Effector CD8-positive, alpha-beta T cell (primary cell): ENCODE measurements at regions not wholly inside any gene's neighbourhood (a gene's known extent, or its start where the extent isn't known, plus 50 kb on each side); places are given as distances from the start of the nearest gene placed in this dataset.

ENCODE experiments used
- DNase-seq: peaks from one replicate; lab custom pipeline; 2025; lab: John Stamatoyannopoulos, UW

GRCh38 chrX:9147726-9148125, 113.8 kb upstream of the FAM9B start:
- DNase-seq = no peak

- no peak for DNase-seq
Measured at GRCh38 chrX:9148615-9149399, 114.9 kb upstream of the FAM9B start.

GRCh38 chrX:9149501-9150245, 115.7 kb upstream of the FAM9B start:
- DNase-seq = no peak

- DNase-seq = no peak
Measured at GRCh38 chrX:9151772-9152307, 117.9 kb upstream of the FAM9B start.

GRCh38 chrX:9153300-9153699, 119.4 kb upstream of the FAM9B start:
- DNase-seq = no peak

GRCh38 chrX:9158611-9159010, 124.7 kb upstream of the FAM9B start:
- no peak for DNase-seq

- no peak for DNase-seq
Measured at GRCh38 chrX:9160698-9161329, 126.9 kb upstream of the FAM9B start.

GRCh38 chrX:9162698-9163097, 128.8 kb upstream of the FAM9B start:
- DNase-seq = no peak

- DNase-seq = no peak
Measured at GRCh38 chrX:9163214-9163709, 129.3 kb upstream of the FAM9B start.

GRCh38 chrX:9164086-9164485, 130.2 kb upstream of the FAM9B start:
- DNase-seq = no peak

GRCh38 chrX:9164533-9165426, 130.9 kb upstream of the FAM9B start:
- DNase-seq = no peak

- no peak for DNase-seq
Measured at GRCh38 chrX:9166584-9166944, 132.6 kb upstream of the FAM9B start.

- DNase-seq = no peak
Measured at GRCh38 chrX:9171841-9172463, 138.0 kb upstream of the FAM9B start.

- no peak for DNase-seq
Measured at GRCh38 chrX:9172464-9172850, 138.5 kb upstream of the FAM9B start.

GRCh38 chrX:9180623-9181022, 146.7 kb upstream of the FAM9B start:
- no peak for DNase-seq

GRCh38 chrX:9182041-9182440, 148.1 kb upstream of the FAM9B start:
- DNase-seq = no peak

- no peak for DNase-seq
Measured at GRCh38 chrX:9183481-9183880, 149.6 kb upstream of the FAM9B start.

GRCh38 chrX:9184211-9184610, 150.3 kb upstream of the FAM9B start:
- DNase-seq = no peak

- DNase-seq = no peak
Measured at GRCh38 chrX:9188117-9188516, 154.2 kb upstream of the FAM9B start.

- DNase-seq = no peak
Measured at GRCh38 chrX:9189286-9189685, 155.4 kb upstream of the FAM9B start.

- no peak for DNase-seq
Measured at GRCh38 chrX:9191392-9191791, 157.5 kb upstream of the FAM9B start.
